Endothelial cell of umbilical vein (primary cell): ENCODE measurements at regions not wholly inside any gene's neighbourhood (a gene's known extent, or its start where the extent isn't known, plus 50 kb on each side); places are given as distances from the start of the nearest gene placed in this dataset.

Experiments used
- BruUV-seq: library from RNA; stranded (reverse); fragments of 400-500 nt; replicated peaks from 2 replicates; lab custom pipeline; 2021; lab: Mats Ljungman, UMichigan
- CTCF ChIA-PET: fragments of 300-600, 350-600 bp; sonication (Branson Sonifier 250); formaldehyde crosslinking; loops from one replicate; lab custom pipeline; 2021; ENCODE audit warnings: antibody characterized with exemption, inconsistent platforms; lab: Charles Lee
- POLR2A ChIA-PET: fragments of 300-600, 350-600 bp; sonication (Branson Sonifier 250); formaldehyde crosslinking; loops from one replicate; lab custom pipeline; 2021; ENCODE audit warnings: antibody characterized with exemption, inconsistent platforms; lab: Charles Lee
- DNase-seq: peaks from one replicate; pipeline ENCODE4 v3.0.0-alpha.2; 2011; ENCODE audit warnings: low read depth, low spot score
- FAIRE-seq: peaks from 2 replicates; lab custom pipeline; 2011; peaks lifted over from hg19 to GRCh38; lab: Jason Lieb, UNC
- H2AFZ ChIP-seq: 2 replicates; pipeline ENCODE4 v1.6.0; 2012; ENCODE audit warnings: low read depth, low read length, control low read depth, inconsistent platforms
- H3K27ac ChIP-seq: 2 replicates; pipeline ENCODE4 v1.5.1; 2011; ENCODE audit warnings: low read depth, mild to moderate bottlenecking, control low read depth, low read length, moderate library complexity; ENCODE audit not compliant: insufficient read depth
- H3K27me3 ChIP-seq, 2 experiments: 2 replicates each; pipeline versions ENCODE4 v1.6.0 to v1.6.1; 2011; ENCODE audit warnings: low read length in 2 of 2, mixed read lengths in 1 of 2; ENCODE audit not compliant: control insufficient read depth in 2 of 2, insufficient read depth in 2 of 2
- H3K36me3 ChIP-seq, 2 experiments: 2 replicates in 1 of 2; 3 replicates in 1 of 2; pipeline ENCODE4 v1.5.1; 2011; ENCODE audit warnings: low read length in 2 of 2, mild to moderate bottlenecking in 1 of 2, moderate library complexity in 1 of 2; ENCODE audit not compliant: control insufficient read depth in 2 of 2, insufficient read depth in 2 of 2; ENCODE audit errors: extremely low read depth in 1 of 2
- H3K4me1 ChIP-seq: 3 replicates; pipeline ENCODE4 v1.5.1; 2011; ENCODE audit warnings: mild to moderate bottlenecking, low read length; ENCODE audit not compliant: control insufficient read depth, insufficient read depth; ENCODE audit errors: extremely low read depth
- H3K4me2 ChIP-seq: 2 replicates; pipeline ENCODE4 v1.6.1; 2011; ENCODE audit warnings: low read length, control low read depth, mixed read lengths; ENCODE audit not compliant: insufficient read depth
- H3K4me3 ChIP-seq, 3 experiments: fragments of 200-600 bp in 1 of 3; sonication (generic), shearing (Covaris generic) in 1 of 3; replicated peaks in 1 of 3; 2 replicates each; pipeline ENCODE4 v1.5.1; 2011 to 2016; ENCODE audit warnings: control low read depth in 3 of 3, low read length in 3 of 3, mild to moderate bottlenecking in 2 of 3, inconsistent platforms in 1 of 3, low read depth in 1 of 3, moderate library complexity in 1 of 3; ENCODE audit not compliant: insufficient read depth in 1 of 3
- H3K79me2 ChIP-seq: 2 replicates; pipeline ENCODE4 v1.6.0; 2012; ENCODE audit warnings: low read length, inconsistent platforms; ENCODE audit not compliant: control insufficient read depth, insufficient read depth
- H3K9ac ChIP-seq: replicated peaks from 2 replicates; pipeline ENCODE3; 2011; ENCODE audit warnings: low read length, control low read depth; ENCODE audit not compliant: insufficient read depth; ENCODE audit errors: extremely low read depth
- H3K9me1 ChIP-seq: replicated peaks from 3 replicates; pipeline ENCODE4 v1.6.0; 2011; ENCODE audit warnings: mild to moderate bottlenecking, low read length; ENCODE audit not compliant: control insufficient read depth, insufficient read depth; ENCODE audit errors: extremely low read depth
- H3K9me3 ChIP-seq: replicated peaks from 2 replicates; pipeline ENCODE4 v1.5.1; 2012; ENCODE audit warnings: low read length, inconsistent platforms; ENCODE audit not compliant: control insufficient read depth, insufficient read depth
- H4K20me1 ChIP-seq: replicated peaks from 2 replicates; pipeline ENCODE3; 2011; ENCODE audit warnings: mild to moderate bottlenecking, low read length; ENCODE audit not compliant: control insufficient read depth, insufficient read depth; ENCODE audit errors: extremely low read depth
- EZH2 ChIP-seq: IDR thresholded peaks from 2 replicates; pipeline ENCODE4 v1.6.1; 2012; ENCODE audit warnings: borderline replicate concordance, low read depth, mild to moderate bottlenecking, moderate library complexity, low read length, inconsistent platforms; ENCODE audit not compliant: severe bottlenecking
- FOS ChIP-seq: IDR thresholded peaks from 2 replicates; pipeline ENCODE4 v1.6.1; 2011; ENCODE audit warnings: mild to moderate bottlenecking, low read length, moderate library complexity, borderline replicate concordance; ENCODE audit not compliant: insufficient read depth
- GATA2 ChIP-seq: IDR thresholded peaks from 2 replicates; pipeline ENCODE4 v1.7.0; 2011; ENCODE audit warnings: low read depth, mild to moderate bottlenecking, moderate library complexity, mixed read lengths, low read length; ENCODE audit not compliant: insufficient read length, insufficient read depth
- JUN ChIP-seq: IDR thresholded peaks from 2 replicates; pipeline ENCODE4 v1.6.1; 2011; ENCODE audit warnings: borderline replicate concordance, low read depth; ENCODE audit not compliant: insufficient read length, insufficient read depth
- MYC ChIP-seq: IDR thresholded peaks from one replicate; pipeline ENCODE4 v1.6.1; 2011; ENCODE audit warnings: mild to moderate bottlenecking, low read depth, low read length
- POLR2A ChIP-seq: IDR thresholded peaks from 2 replicates; pipeline ENCODE4 v1.6.1; 2012; ENCODE audit warnings: low read depth, mild to moderate bottlenecking, control low read depth, low read length
- POLR2AphosphoS5 ChIP-seq: IDR thresholded peaks from 2 replicates; pipeline ENCODE4 v1.6.1; 2012; ENCODE audit warnings: low read depth, mild to moderate bottlenecking, control low read depth, low read length, moderate library complexity; ENCODE audit not compliant: insufficient read depth
- dilution Hi-C: fragments of 300-500 bp; cut with MboI; formaldehyde crosslinking; loops from one replicate; pipeline ENCODE4 v1.15.0; 2019; ENCODE audit warnings: low sequenced_read_pairs; ENCODE audit not compliant: extremely low pct_ligation_motif_present
- intact Hi-C: fragments of 100-400 bp; cut with micrococcal nuclease; formaldehyde crosslinking; loops from one replicate; pipeline ENCODE4 v1.10.0; 2022
- TF ChIP-seq, protein P1 (sequence below): IDR thresholded peaks from 2 replicates; pipeline ENCODE4 v1.6.1; 2011; ENCODE audit not compliant: insufficient read depth, insufficient read length
- TF ChIP-seq, protein P2 (sequence below), 2 donors: IDR thresholded peaks; 1 replicate in 1 of 2; 2 replicates in 1 of 2; pipeline ENCODE4 v1.5.1; 2011; ENCODE audit warnings: low read length in 2 of 2, mild to moderate bottlenecking in 2 of 2, moderate library complexity in 2 of 2, control low read depth in 1 of 2, inconsistent platforms in 1 of 2, low read depth in 1 of 2; ENCODE audit not compliant: insufficient read depth in 1 of 2; ENCODE audit errors: extremely low read depth in 1 of 2

GRCh38 chr16:76771216-76771615, 419.8 kb upstream of the MON1B start:
- H3K4me3 ChIP-seq, result no peak overlapping the region
- ChIA-PET POLR2A (no interaction called here), CTCF (no interaction called here)
- H3K9me1 ChIP-seq, result no peaks in the 10 kb centered on the region
- FAIRE-seq (no peak), DNase-seq (no peak)
- H3K4me2 ChIP-seq, result no peak overlapping the region
- H3K27ac ChIP-seq, result no peak overlapping the region
- H3K4me1 ChIP-seq, result no peaks in the 10 kb centered on the region
- H3K36me3 ChIP-seq, result no peaks in the 10 kb centered on the region
- H3K9me3 ChIP-seq, result peaks cover 1% of the 10 kb centered on the region
- no peak overlapping the region for H3K9ac ChIP-seq
- H2AFZ ChIP-seq, result no peak overlapping the region
- intact Hi-C loops (no loop called here), dilution Hi-C loops (no loop called here)
- no peaks in the 10 kb centered on the region for H4K20me1 ChIP-seq
- no peaks in the 10 kb centered on the region for H3K79me2 ChIP-seq
- no TSS peak for BruUV-seq
- no peaks in the 10 kb centered on the region for H3K27me3 ChIP-seq
- TF ChIP-seq POLR2AphosphoS5 (no peak), EZH2 (no peak), JUN (no peak), FOS (no peak), POLR2A (no peak), GATA2 (no peak), MYC (no peak)
- TF ChIP-seq, protein P1, sequence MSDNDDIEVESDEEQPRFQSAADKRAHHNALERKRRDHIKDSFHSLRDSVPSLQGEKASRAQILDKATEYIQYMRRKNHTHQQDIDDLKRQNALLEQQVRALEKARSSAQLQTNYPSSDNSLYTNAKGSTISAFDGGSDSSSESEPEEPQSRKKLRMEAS, result no peak
- TF ChIP-seq, protein P2, sequence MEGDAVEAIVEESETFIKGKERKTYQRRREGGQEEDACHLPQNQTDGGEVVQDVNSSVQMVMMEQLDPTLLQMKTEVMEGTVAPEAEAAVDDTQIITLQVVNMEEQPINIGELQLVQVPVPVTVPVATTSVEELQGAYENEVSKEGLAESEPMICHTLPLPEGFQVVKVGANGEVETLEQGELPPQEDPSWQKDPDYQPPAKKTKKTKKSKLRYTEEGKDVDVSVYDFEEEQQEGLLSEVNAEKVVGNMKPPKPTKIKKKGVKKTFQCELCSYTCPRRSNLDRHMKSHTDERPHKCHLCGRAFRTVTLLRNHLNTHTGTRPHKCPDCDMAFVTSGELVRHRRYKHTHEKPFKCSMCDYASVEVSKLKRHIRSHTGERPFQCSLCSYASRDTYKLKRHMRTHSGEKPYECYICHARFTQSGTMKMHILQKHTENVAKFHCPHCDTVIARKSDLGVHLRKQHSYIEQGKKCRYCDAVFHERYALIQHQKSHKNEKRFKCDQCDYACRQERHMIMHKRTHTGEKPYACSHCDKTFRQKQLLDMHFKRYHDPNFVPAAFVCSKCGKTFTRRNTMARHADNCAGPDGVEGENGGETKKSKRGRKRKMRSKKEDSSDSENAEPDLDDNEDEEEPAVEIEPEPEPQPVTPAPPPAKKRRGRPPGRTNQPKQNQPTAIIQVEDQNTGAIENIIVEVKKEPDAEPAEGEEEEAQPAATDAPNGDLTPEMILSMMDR (IDR thresholded peaks at IDR 0.05; ENCODE audit: extremely low read depth in 1 of 2, insufficient read depth in 1 of 2, low read depth in 1 of 2, low read length in 2 of 2), result no peak
